HT1080 (cell line): ENCODE measurements at regions not wholly inside any gene's neighbourhood (a gene's known extent, or its start where the extent isn't known, plus 50 kb on each side); places are given as distances from the start of the nearest gene placed in this dataset.
"Not testable (repeated sequence)": the region's sequence is repeated elsewhere in the genome, so short reads cannot be mapped to it uniquely, and the experiment has no call there.

Experiments
- DNase-seq: peaks from one replicate; pipeline ENCODE4 v3.0.0-alpha.2; 2015; ENCODE audit warnings: low read depth

DNA sequence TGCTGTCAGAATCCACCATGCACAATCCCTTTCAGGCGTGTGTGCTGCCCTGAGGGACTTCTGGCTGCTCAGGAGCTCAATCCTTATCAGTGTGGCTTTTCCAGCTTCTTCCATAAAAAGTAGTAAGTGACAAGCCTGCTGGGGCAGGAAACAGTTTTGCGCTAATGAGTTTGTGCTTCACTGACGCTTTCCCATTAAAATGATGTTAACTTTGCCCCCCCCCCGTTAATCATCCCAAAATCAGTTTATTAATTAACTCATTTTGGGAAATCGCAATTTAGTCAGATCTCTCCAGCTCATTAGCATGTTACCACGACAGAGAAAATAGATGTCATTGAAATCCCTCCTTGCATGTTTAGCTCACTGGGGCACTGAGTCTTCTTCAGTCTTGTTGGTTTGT lies 186.5 kb upstream of the TENM4 start:
- no peak for DNase-seq

DNA sequence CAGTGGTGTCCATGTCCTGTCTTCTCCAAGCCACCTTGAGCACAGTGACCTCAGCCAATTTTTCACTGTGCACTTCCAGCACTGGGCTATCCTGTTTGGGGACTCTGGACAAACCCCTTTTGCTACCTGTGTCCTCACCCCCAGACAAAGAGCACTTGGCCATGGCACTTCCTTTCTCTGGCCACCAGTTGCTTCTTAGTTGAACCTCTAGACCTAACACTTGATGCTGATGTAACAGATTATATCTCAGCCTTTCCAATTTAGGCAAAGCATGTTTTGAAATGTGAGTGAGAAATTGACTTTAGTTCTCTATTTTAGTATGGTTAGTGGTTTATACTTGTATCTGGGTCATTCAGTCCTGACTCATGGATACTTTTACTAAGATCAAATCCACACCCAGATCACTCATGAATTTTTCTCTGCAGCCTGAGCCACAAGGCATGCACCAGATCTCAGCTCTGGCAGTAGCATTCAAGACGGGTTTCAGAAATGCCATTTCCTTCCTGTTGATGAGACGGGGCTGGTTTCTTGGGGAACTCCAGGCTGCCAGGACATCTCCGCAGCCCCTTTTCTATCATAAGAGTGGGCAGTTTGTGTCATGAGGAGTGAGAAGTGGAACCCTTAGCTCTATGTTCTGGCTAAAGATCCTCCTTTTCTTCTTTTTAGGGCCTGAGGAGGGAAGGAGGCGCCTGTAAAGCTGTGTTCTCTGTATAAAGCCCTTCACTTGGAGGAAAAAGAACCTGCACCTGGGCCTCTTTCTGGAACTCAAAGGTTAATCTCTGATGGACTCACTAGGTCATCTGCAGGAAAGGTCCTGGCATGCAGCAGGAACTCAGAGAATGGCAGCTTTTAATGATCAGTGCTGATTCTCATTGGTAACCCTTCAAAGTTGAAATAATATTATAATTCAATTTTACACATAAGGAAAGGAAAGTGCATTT lies 185.6 kb upstream of the TENM4 start:
- DNase-seq = no peak

DNA sequence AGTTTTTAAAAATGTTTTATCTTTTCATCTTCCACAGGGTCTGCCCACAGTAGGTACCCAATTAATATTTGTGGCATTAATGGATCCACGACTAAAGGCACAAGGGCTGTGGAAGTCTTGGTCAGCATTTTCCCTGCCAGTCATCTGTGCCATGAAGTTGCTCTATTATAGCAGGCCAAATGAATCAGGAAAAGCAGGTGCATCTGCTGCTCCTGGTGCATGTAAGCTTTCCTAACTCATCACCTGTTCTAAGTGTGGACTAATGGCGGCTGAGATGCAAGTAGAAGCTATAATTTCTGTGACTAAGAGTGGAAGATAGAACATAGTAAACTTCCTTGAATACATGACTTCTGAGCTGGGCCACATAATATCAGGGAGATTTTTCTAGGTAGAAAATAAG lies 182.5 kb upstream of the TENM4 start:
- DNase-seq = no peak

DNA sequence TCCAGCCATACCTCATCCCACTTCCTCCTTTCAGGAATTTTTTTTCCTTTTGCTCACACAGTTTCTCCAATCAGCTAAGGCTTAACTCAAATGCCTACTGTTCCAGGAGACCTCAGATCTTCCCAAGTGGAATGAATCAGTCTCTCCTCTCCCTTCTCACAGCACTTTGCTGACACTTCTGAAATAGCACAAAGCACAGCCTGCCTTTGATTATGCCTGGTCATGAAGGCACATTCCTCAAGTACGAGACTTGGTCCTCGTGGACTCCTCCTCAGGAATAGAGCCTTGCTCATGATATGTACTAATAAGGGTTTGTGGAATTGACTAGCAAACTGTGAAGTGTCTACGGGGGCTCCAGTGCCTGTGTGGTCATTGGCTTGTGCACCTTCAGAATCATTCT lies 176.7 kb upstream of the TENM4 start:
- peak; percentile 24 for DNase-seq

DNA sequence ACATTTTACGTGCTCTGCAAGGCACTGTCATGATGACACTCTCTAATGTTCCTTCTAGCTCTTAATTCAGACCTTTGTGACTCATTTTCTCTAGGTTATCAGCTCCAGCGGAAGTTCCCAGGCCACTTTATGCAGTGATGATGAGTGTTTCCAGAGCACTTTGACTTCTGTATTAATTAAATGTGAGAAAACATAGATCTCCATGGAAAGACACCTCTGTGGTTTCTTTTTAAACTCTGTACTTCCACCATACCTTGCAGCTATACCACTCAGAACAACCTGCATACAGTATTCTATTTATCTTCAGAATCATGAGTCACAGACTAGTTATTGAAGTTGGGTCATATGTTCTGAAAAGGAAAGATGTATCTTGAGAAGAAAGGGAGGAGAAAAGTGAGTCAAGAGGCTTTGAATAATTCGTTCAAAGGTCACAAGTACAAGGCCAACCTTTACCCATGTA lies 175.6 kb upstream of the TENM4 start:
- DNase-seq = peak; percentile 54

DNA sequence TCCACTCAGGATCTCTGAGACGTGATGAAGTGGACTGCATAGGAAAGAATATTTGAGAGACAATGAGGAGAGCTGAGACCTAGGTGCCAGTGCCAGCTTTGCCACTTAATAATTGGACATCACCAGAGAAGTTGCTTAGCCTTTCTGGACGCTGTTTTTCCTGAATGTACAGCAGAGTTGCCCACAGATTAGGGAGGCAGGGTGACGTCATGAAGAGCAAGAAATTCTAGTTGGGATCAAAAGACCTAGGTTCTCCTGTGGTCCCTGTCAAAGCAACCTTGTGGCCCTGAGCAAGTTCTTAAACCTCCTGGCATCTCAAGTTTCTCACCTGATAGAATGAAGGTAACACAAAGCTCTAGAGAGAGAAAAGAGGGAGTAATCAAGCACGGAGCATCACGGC lies 174.6 kb upstream of the TENM4 start:
- no peak for DNase-seq

DNA sequence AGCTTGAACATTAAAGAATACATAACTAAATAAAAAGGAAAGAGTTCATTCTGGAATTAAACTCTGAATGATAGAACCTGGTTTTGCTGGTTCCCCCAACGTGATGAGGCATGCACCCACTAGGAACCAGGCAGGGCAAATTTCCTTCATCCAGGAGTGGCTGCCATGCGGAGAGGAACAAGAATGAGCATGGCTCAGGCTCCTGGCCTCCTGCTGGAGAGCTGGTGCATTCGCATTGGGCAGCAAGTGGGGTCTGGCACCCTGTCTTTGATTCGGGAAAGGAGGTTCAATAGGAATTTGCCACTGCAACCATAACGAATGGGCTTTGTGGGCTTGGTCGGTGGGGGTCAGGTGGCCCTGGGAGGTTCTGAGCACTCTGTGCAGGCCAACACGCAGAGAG lies 169.8 kb upstream of the TENM4 start:
- no peak for DNase-seq

DNA sequence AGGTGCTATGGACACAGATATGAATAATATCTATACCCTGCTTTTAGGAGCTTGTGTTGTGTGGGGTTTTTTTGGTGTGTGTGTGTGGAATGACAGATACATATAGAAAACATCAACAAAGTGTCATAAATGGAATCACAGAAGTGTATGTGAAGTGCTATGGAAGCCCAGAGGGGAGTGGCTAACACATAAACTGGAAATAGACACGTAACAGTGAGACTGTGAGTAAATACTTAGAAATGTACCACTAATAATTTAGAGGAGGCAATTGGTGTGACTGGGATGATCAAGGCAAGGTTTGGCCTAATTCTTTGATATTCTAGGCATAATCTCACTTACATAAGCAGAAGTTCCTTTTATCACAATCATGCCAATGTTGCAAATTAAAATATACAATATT lies 169.3 kb upstream of the TENM4 start:
- no peak for DNase-seq

DNA sequence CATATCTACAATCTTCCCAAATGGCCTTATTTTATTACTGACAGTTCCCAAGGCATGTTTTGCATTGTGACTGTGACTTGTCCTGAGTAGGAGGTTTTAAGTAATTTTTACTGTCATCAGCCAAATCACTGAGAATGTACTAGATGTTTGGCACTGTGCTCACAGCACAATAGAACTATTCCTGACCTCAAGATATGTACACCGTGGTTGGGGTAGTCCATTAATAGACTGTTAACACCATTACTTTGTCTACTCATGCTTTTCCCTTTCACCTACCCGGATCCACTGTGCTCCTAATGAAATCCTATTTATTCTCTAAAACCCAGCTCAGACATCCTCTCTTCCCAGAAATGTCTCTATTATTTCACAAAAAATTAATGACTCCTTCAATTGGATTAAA lies 168.7 kb upstream of the TENM4 start:
- DNase-seq = no peak

DNA sequence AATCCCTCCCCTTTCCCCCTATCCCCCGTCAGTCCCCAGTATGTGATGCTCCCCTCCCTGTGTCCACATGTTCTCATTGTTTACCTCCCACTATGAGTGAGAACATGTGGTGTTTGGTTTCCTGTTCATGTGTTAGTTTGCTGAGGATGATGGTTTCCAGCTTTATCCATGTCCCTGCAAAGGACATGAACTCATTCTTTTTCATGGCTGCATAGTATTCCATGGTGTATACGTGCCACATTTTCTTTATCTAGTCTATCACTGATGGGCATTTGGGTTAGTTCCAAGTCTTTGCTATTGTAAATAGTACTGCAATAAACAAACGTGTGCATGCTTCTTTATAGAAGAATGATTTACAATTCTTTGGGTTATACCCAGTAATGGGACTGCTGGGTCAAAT lies 165.6 kb upstream of the TENM4 start:
- not testable (repeated sequence) for DNase-seq

DNA sequence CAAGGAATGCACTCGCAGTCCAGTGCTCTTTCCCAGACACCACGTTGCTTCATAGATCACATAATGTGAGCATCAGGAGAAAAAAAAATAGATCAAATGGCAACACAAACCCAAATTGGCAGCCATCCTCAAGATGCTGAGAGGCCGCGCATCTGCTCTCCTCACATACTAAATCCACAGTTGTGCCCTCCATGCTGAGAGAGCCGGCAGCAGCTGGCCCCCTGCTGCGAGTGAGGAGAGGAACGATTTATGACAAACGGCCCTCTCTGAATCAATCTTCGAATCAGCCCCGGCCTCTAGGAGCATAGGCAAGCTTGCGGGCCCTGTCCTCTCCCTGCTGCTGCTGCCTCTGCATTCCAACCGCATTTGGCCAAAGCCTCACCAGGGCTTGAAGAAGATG lies 159.9 kb upstream of the TENM4 start:
- DNase-seq = no peak

DNA sequence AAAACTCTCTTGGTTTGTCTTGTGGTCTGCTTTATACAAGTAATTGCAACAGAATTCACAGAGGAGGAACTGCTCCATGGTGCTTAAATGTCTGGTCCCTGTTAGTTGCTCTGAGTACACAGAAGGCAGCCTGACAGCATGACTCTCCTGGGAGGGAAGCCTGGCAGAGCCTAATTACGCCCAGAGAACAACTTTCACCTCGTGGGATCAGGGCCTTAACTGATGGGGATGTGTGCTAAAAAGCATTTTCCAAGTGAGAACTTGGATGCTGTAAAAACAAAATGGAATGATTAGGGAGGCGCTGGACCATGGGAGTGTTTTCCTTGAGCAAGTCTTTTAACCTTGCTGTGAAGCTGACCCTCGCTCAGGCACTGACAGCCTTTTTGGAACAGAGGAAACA lies 154.0 kb upstream of the TENM4 start:
- no peak for DNase-seq

DNA sequence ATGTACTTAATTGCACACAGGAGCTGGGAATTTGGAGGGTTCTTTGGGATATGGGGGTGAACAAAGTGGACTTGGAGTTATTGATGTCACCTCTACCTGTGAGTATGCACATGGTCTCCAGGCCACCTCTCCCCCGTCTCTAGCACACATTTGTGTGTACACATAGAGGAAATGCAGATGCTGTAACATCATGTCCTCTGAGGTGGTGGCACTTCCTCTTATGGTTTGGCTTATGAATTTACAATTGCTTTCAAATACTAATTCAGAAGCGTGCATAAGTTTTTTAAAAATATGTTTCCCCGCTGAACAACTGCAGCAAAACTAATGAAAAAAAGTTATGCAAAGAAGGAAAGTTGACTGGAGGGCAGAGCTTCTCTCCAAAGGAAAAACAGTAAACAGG lies 152.0 kb upstream of the TENM4 start:
- no peak for DNase-seq

DNA sequence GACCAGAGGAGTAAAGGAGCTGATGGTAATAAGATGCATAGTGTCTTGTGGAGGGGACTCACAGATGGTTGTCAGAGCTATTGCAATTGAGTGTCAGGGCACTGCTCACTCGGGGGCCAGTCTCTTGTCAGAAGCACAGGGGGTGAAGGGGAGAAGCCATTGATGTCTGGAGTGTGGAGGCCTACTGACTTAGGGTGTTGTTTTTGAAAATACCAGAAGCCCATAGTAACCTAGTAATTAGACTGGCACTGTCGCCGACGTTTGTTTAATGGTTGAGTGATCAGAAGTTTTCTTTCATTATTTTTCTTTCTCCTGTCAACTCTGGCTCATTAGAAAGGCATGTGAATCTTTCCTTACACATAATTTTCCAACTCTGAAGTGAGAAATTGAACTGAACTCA lies 151.6 kb upstream of the TENM4 start:
- no peak for DNase-seq

DNA sequence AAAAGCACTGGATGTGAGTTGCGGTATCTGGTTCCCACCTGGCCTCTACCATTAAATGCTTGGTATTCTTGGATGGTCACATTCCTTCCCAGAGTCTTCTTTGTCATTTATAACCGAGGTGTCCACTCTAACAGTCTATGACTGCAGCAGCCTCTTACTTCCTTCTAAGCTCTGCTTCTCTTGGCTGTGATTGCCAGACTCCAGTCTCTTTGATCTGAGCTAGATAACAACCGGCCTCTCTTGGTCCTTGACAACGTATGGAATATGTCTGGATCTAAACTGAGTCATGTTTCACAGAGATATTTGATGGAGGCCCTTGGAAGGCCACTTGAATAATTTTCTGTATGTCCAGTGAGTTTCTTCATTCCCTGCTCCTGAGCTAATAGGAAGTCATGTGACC lies 141.6 kb upstream of the TENM4 start:
- no peak for DNase-seq

DNA sequence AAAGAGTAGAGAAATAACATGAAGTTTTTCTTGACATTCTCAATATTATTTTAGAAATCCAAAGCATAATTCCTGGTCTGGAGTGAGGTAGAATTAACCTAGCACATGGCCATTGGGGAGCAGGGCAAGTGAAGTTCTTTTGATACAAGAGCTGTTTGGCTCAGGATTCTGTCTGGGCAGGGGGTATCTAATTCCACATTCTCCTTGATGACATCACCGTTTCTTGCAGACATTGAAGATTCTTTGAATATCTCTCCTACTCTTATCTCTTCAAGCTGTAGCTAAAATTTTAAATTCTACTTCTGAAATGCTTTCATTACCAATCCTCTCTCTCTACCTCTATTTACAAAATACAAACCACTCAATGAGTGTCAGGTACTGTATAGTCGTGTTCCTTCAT lies 138.2 kb upstream of the TENM4 start:
- DNase-seq = no peak

DNA sequence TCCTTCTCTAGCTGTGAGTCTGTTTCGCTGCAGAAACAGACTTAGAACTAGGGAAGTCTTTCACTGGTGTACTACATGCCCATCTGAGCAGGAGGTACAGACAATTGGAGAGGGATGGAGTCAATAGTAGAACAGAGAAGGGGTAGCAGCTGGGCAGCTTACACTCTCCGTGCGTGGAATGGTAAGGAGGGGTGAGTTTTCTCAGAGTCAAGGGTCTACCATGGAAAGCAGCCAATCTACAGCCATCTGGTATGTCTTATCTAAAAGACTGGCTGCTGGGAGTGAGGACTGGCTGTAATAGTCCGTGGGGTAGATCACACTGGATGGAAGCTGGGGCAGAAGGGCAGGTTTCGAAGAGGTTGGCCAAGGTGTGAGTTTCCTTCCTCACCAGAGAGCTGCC lies 137.3 kb upstream of the TENM4 start:
- no peak for DNase-seq

DNA sequence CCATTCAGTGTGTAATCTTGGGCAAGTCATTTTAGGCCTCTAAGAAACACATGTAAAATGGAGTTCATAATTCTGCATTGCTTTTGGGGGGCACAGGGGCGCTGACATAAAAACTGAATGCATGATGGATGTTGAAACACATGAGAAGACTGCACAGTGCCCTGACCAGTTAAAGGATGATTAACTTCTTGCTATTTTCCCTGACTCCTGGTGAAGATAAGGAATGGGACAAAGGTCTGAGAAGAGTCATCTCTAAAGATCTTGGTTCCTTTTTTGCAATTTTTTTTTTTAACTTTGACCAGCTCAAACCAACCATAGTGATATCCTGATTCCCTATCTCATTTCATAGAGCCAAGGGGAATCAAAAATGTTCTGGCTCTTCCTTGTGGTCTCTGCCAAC lies 134.9 kb upstream of the TENM4 start:
- no peak for DNase-seq

DNA sequence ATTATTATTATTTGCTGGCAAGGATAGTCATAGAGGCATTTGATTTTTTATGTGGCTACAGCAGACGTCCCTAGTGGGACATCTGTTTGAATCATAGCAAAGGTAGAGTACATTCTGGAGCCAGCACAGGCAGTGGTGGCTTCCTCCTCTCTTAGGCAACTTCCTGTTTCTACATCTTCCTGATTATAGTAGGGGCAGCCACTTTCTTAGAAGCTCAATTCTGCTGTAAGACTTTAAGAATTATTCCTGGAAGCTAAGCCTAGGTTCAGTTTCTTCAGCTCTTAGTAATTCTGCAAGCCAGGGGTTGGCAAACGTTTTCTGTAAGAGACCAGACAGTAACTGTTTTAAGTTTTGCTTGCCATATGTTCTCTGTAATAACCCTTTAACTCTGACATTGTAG lies 129.3 kb upstream of the TENM4 start:
- no peak for DNase-seq

DNA sequence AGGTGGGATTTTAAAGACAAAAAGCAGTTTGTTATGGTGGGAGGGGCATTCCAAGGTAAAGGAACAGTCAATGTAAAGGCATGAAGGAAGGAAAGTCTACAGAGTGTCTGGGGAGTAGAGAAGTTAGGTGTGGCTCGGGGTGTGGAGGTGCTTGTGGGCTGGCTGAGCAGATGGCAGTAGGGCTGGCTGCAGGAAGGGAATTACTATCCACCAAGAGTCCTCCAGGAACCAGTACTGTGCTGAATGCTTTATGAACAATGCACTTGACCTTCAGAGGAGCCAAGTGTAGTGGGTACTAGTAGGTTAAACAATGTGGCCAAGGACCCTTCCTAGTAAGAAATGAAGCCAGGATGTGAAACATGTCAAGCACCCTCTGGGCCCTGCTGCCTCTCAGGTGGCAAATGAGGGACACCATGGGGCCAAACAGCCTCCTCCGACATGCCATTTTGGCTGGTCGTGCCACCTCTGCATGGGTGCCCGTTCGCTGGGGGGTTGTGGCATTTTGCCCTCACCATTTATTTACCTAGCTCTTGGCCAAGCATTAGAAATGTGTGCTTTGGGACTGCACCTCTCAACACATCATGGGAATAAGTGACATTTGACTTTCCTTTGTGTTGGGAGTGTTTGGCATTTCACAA lies 123.6 kb upstream of the TENM4 start:
- no peak for DNase-seq

DNA sequence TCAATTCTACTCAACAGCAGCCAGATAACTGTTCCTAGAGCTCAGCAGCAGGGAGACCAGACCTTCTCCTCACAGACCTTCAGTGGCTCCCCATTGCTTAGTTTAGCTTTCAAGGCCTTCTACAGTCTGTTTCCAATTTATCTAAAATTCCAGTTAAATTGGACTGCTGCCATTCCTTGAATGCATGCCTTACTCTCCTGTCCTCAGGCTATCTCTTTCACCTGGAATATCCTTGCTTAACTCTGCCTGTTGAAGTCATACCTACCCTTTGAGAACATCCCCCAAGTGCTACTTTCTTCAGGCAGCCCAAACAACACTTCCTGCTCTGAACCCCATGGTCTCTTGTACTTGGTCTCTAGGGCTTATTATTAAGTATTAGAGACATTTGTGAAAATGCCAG lies 120.7 kb upstream of the TENM4 start:
- no peak for DNase-seq

DNA sequence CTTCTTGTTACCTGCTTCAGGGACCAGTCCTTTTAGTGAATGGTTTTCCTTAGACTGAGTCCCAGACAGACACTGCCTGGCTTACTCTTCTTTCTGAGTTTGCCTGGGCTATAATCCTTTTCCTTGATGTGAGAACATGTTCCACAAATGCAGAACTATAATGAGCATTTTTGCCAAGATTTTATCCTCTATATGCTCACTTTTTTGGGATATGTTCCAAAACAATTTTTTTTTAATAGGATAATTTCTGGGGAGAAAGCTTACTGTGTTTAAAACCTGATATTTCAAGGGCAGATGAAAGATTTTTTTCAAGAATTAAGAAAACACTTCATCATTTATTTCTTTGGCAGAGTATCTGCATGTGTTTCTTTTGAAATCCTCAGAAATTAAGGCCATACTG lies 110.0 kb upstream of the TENM4 start:
- no peak for DNase-seq

DNA sequence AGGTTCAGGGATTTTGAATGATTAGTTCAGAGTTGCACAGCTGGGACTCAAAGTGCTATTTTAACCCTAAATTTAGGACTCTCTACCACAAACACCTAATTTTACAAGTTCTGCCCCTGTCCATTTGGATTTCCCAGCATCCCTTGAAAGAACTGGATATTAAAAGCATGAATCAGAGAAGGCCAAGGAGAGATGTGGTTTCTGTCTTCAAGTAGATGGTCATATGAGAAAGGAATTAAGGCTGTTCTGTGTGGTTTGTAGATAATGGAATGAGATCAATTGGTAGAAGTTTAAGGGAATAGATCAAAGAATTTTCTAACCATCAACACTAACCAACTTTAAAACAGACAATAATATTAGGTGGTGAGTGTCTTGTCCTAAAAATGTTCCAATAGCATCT lies 106.4 kb upstream of the TENM4 start:
- no peak for DNase-seq
